ENCODE measurements at regions not wholly inside any gene's neighbourhood (a gene's known extent, or its start where the extent isn't known, plus 50 kb on each side); places are given as distances from the start of the nearest gene placed in this dataset.

- no peaks in the 10 kb centered on the region for H3K27me3 Mint-ChIP-seq (ENCODE audit: low read depth, unreplicated experiment)
- H3K4me2 ChIP-seq (ENCODE audit: low read length), result no peak overlapping the region
- no peak for FAIRE-seq
- DNase-seq (ENCODE audit: low read depth), result no peak
- no peaks in the 10 kb centered on the region for H3K79me2 ChIP-seq (ENCODE audit: insufficient read depth, low read length)
- no peaks in the 10 kb centered on the region for H3K36me3 ChIP-seq (ENCODE audit: insufficient read depth, low read length)
- no peaks in the 10 kb centered on the region for H3K9me3 ChIP-seq (ENCODE audit: insufficient read depth, low read depth, low read length)
- no peaks in the 10 kb centered on the region for H3K36me3 Mint-ChIP-seq (ENCODE audit: low read depth, unreplicated experiment)
- no peaks in the 10 kb centered on the region for H3K9me3 Mint-ChIP-seq (ENCODE audit: unreplicated experiment)
- H2AFZ ChIP-seq (ENCODE audit: low read depth, low read length), result no peak overlapping the region
- no peaks in the 10 kb centered on the region for H3K27me3 ChIP-seq (ENCODE audit: insufficient read depth, low read length)
- no peak overlapping the region for H3K4me3 Mint-ChIP-seq (ENCODE audit: unreplicated experiment)
- TF ChIP-seq CTCF (IDR thresholded peaks at IDR 0.05; ENCODE audit: insufficient read depth, low read depth, low read length) (no peak), EZH2 (IDR thresholded peaks at IDR 0.05; ENCODE audit: insufficient read depth, low read length) (no peak)
- no peaks in the 10 kb centered on the region for H4K20me1 ChIP-seq (ENCODE audit: insufficient read depth, low read length)
- no peak overlapping the region for H3K27ac Mint-ChIP-seq (ENCODE audit: unreplicated experiment)
- H3K4me1 Mint-ChIP-seq (ENCODE audit: low read depth, unreplicated experiment), result peaks cover 20% of the 10 kb centered on the region
- H3K9ac ChIP-seq (ENCODE audit: low read length), result no peak overlapping the region
- H3K4me1 ChIP-seq (ENCODE audit: insufficient read depth, low read length), result peaks cover 18% of the 10 kb centered on the region
- H3K27ac ChIP-seq (ENCODE audit: low read depth, low read length), result no peak overlapping the region
- no peak overlapping the region for H3K4me3 ChIP-seq (ENCODE audit: insufficient read depth, low read depth, low read length)
These were observed 113.5 kb downstream of the AHR start for GRCh38 chr7:17411922-17412321.

GRCh38 chr7:17412883-17413282 is 114.4 kb downstream of the AHR start:
- no peaks in the 10 kb centered on the region for H3K79me2 ChIP-seq (ENCODE audit: insufficient read depth, low read length)

More at GRCh38 chr7:17412883-17413282, 114.4 kb downstream of the AHR start:
- TF ChIP-seq EZH2 (IDR thresholded peaks at IDR 0.05; ENCODE audit: insufficient read depth, low read length), result no peak
- TF ChIP-seq CTCF (IDR thresholded peaks at IDR 0.05; ENCODE audit: insufficient read depth, low read depth, low read length), result no peak
- H3K4me1 Mint-ChIP-seq (ENCODE audit: low read depth, unreplicated experiment), result peaks cover 10% of the 10 kb centered on the region
- Histone ChIP-seq H3K9ac (ENCODE audit: low read length) (no peak overlapping the region), H3K4me3 (ENCODE audit: insufficient read depth, low read depth, low read length) (no peak overlapping the region), H3K4me2 (ENCODE audit: low read length) (no peak overlapping the region), H2AFZ (ENCODE audit: low read depth, low read length) (no peak overlapping the region), H3K4me1 (ENCODE audit: insufficient read depth, low read length) (peaks cover 12% of the 10 kb centered on the region), H3K27me3 (ENCODE audit: insufficient read depth, low read length) (no peaks in the 10 kb centered on the region), H4K20me1 (ENCODE audit: insufficient read depth, low read length) (no peaks in the 10 kb centered on the region), H3K27ac (ENCODE audit: low read depth, low read length) (no peak overlapping the region), H3K9me3 (ENCODE audit: insufficient read depth, low read depth, low read length) (no peaks in the 10 kb centered on the region), H3K36me3 (ENCODE audit: insufficient read depth, low read length) (no peaks in the 10 kb centered on the region)
- no peak overlapping the region for H3K4me3 Mint-ChIP-seq (ENCODE audit: unreplicated experiment)
- H3K27me3 Mint-ChIP-seq (ENCODE audit: low read depth, unreplicated experiment), result no peaks in the 10 kb centered on the region
- no peak overlapping the region for H3K27ac Mint-ChIP-seq (ENCODE audit: unreplicated experiment)
- H3K9me3 Mint-ChIP-seq (ENCODE audit: unreplicated experiment), result no peaks in the 10 kb centered on the region
- H3K36me3 Mint-ChIP-seq (ENCODE audit: low read depth, unreplicated experiment), result no peaks in the 10 kb centered on the region
- DNase-seq (ENCODE audit: low read depth) (no peak), FAIRE-seq (no peak)

All from astrocyte (in vitro differentiated cells and primary cell).